SJCRH30 (cell line): ENCODE measurements at regions not wholly inside any gene's neighbourhood (a gene's known extent, or its start where the extent isn't known, plus 50 kb on each side); places are given as distances from the start of the nearest gene placed in this dataset.

ENCODE experiments used
- DNase-seq, 2 experiments: peaks; one replicate each; pipeline ENCODE4 v3.0.0-alpha.2; 2015 to 2020
- H3K27ac ChIP-seq: fragments of 250-450 bp; sonication (Bioruptor Pico); 2 replicates; pipeline ENCODE4 v1.5.1; 2020; ENCODE audit warnings: mild to moderate bottlenecking, moderate library complexity
- H3K27me3 ChIP-seq: fragments of 250-450 bp; sonication (Bioruptor Pico); 2 replicates; pipeline ENCODE4 v1.5.1; 2020; ENCODE audit warnings: mild to moderate bottlenecking, moderate library complexity
- H3K36me3 ChIP-seq: fragments of 250-450 bp; sonication (Bioruptor Pico); 2 replicates; pipeline ENCODE4 v1.5.1; 2020; ENCODE audit warnings: mild to moderate bottlenecking, moderate library complexity
- H3K4me1 ChIP-seq: fragments of 250-450 bp; sonication (Bioruptor Pico); 2 replicates; pipeline ENCODE4 v1.5.1; 2020; ENCODE audit warnings: mild to moderate bottlenecking, moderate library complexity
- H3K4me3 ChIP-seq: fragments of 250-450 bp; sonication (Bioruptor Pico); 2 replicates; pipeline ENCODE4 v1.5.1; 2020; ENCODE audit warnings: mild to moderate bottlenecking, moderate library complexity
- H3K9me3 ChIP-seq: fragments of 250-450 bp; sonication (Bioruptor Pico); replicated peaks from 2 replicates; pipeline ENCODE4 v1.5.1; 2020; ENCODE audit warnings: mild to moderate bottlenecking, moderate library complexity

DNA sequence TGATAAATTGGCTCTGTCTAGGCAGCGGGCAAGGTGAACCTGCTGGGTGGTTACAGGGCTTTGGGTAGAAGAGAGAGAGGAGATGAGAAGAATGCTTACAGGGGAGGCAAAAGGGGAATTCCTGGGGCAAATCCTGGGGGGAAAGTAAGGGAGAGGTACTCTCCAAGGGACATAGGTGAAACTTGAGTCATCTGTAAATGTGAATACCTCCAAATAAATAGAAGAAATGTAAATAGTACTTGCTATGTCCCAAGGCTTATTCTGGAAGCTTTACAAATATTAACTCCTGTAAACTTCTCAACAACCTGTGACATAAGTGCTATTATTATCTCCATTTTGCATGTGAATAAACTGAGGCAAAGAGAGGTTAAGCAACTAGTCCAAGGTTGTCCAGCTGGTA is 57.7 kb upstream of the CDK13 start:
- DNase-seq, result no peak
- Histone ChIP-seq H3K36me3 (no peaks in the 10 kb centered on the region), H3K27ac (no peak overlapping the region), H3K27me3 (no peaks in the 10 kb centered on the region), H3K4me3 (no peak overlapping the region), H3K4me1 (no peaks in the 10 kb centered on the region), H3K9me3 (no peaks in the 10 kb centered on the region)

GRCh38 chr7:39894904-39895303 is 55.2 kb upstream of the CDK13 start:
- Histone ChIP-seq H3K9me3 (no peaks in the 10 kb centered on the region), H3K27ac (no peak overlapping the region), H3K36me3 (no peaks in the 10 kb centered on the region), H3K4me3 (no peak overlapping the region), H3K27me3 (no peaks in the 10 kb centered on the region), H3K4me1 (no peaks in the 10 kb centered on the region)
- DNase-seq, result no peak

DNA sequence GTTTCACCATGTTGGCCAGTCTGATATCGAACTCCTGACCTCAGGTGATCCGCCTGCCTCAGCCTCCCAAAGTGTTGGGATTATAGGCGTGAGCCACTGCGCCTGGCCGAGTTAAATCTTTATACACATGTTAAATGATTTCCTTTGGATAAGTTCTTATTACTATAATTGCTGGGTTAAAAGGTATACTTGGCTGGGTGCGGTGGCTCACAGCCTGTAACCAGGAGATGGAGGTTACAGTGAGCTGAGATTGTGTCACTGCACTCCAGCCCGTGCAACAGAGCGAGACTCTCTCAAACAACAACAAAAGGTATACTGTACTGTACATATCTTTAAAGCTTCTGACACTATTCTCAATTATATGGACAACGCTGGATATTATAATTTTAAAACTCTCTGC is 53.2 kb upstream of the CDK13 start:
- Histone ChIP-seq H3K9me3 (no peaks in the 10 kb centered on the region), H3K4me3 (no peak overlapping the region), H3K27me3 (no peaks in the 10 kb centered on the region), H3K4me1 (no peaks in the 10 kb centered on the region), H3K27ac (no peak overlapping the region), H3K36me3 (no peaks in the 10 kb centered on the region)
- DNase-seq, result no peak

DNA sequence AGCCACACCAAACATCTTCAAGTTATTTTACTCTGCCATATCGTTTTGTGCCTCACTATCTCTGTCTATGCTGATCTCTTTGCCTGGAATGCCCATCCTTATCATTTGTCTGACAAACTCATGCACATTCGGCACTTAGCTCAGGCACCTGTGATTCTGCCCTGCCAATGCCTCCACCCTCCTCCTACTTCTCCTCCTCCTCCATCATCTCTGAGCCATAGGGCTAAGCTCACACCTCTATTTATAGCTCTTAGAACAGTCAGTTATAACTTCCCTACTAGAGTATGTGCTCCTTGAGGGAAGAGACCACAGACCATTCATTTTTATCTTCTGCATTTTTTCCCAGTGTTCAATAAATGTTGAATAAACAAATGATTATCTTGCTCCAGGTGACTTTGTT is 51.2 kb upstream of the CDK13 start:
- Histone ChIP-seq H3K27ac (no peak overlapping the region), H3K4me3 (no peak overlapping the region), H3K27me3 (no peaks in the 10 kb centered on the region), H3K4me1 (no peaks in the 10 kb centered on the region), H3K36me3 (no peaks in the 10 kb centered on the region), H3K9me3 (no peaks in the 10 kb centered on the region)
- no peak for DNase-seq
